H1 (cell line): ENCODE measurements at regions not wholly inside any gene's neighbourhood (a gene's known extent, or its start where the extent isn't known, plus 50 kb on each side); places are given as distances from the start of the nearest gene placed in this dataset.

Experiments used
- CTCF ChIA-PET: fragments of 300-600 bp; sonication (Branson Sonifier 250); formaldehyde crosslinking; loops from one replicate; lab custom pipeline; 2021; ENCODE audit not compliant: partially characterized antibody; lab: Charles Lee
- POLR2A ChIA-PET: fragments of 300-600 bp; sonication (Branson Sonifier 250); formaldehyde crosslinking; loops from one replicate; lab custom pipeline; 2021; ENCODE audit warnings: inconsistent platforms; ENCODE audit not compliant: partially characterized antibody; lab: Charles Lee
- DNase-seq, 2 experiments: peaks; one replicate each; pipeline versions ENCODE4 v3.0.0 to v3.0.0-alpha.2; 2010 to 2022; ENCODE audit warnings: low spot score in 2 of 2, low read depth in 1 of 2, mixed read lengths in 1 of 2
- FAIRE-seq: peaks from 2 replicates; lab custom pipeline; 2011; peaks lifted over from hg19 to GRCh38; lab: Jason Lieb, UNC
- H2AFZ ChIP-seq: 2 replicates; pipeline ENCODE4 v1.8.1; 2012; ENCODE audit warnings: low read length, inconsistent platforms
- H2AK5ac ChIP-seq: 2 replicates; pipeline ENCODE4 v1.6.1; 2013; ENCODE audit warnings: low read depth, low read length
- H2BK120ac ChIP-seq: replicated peaks from 2 replicates; pipeline ENCODE3; 2013; ENCODE audit warnings: low read depth, low read length, inconsistent platforms
- H2BK12ac ChIP-seq: 2 replicates; pipeline ENCODE4 v1.6.1; 2013; ENCODE audit warnings: low read depth, low read length
- H2BK15ac ChIP-seq: 2 replicates; pipeline ENCODE4 v1.6.1; 2013; ENCODE audit warnings: low read length
- H2BK20ac ChIP-seq: 2 replicates; pipeline ENCODE4 v1.6.1; 2013; ENCODE audit warnings: low read length
- H2BK5ac ChIP-seq: 2 replicates; pipeline ENCODE4 v1.6.1; 2013; ENCODE audit warnings: low read depth, low read length
- H3K14ac ChIP-seq: 2 replicates; pipeline ENCODE4 v1.6.1; 2013; ENCODE audit warnings: inconsistent platforms; ENCODE audit not compliant: insufficient read length
- H3K18ac ChIP-seq: 2 replicates; pipeline ENCODE4 v1.6.1; 2013; ENCODE audit warnings: low read length; ENCODE audit errors: extremely low read depth
- H3K23ac ChIP-seq: 2 replicates; pipeline ENCODE4 v1.6.1; 2013; ENCODE audit warnings: inconsistent platforms; ENCODE audit not compliant: insufficient read length
- H3K23me2 ChIP-seq: 2 replicates; pipeline ENCODE4 v1.6.1; 2013; ENCODE audit warnings: low read depth, low read length
- H3K27ac ChIP-seq: 2 replicates; pipeline ENCODE4 v1.6.1; 2011; ENCODE audit warnings: low read depth, low read length, inconsistent platforms
- H3K27me3 ChIP-seq, 4 experiments: replicated peaks in 1 of 4; 1 replicate in 1 of 4; 2 replicates in 3 of 4; pipeline versions ENCODE4 v1.6.1 to v1.8.1; 2011 to 2013; ENCODE audit warnings: low read length in 3 of 4, mild to moderate bottlenecking in 3 of 4, inconsistent platforms in 2 of 4, mixed read lengths in 2 of 4, moderate library complexity in 1 of 4; ENCODE audit not compliant: control insufficient read depth in 3 of 4, insufficient read depth in 3 of 4; ENCODE audit errors: extremely low read depth in 1 of 4
- H3K36me3 ChIP-seq, 4 experiments: 2 replicates each; pipeline versions ENCODE4 v1.6.1 to v1.8.1; 2011 to 2013; ENCODE audit warnings: mild to moderate bottlenecking in 4 of 4, low read length in 3 of 4, moderate library complexity in 2 of 4, control low read depth in 1 of 4, inconsistent platforms in 1 of 4; ENCODE audit not compliant: insufficient read depth in 4 of 4, control insufficient read depth in 2 of 4
- H3K4ac ChIP-seq: replicated peaks from 2 replicates; pipeline ENCODE3; 2013; ENCODE audit warnings: low read length, low read depth, mixed read lengths, inconsistent platforms; ENCODE audit not compliant: insufficient read length
- H3K4me1 ChIP-seq, 4 experiments: replicated peaks in 1 of 4; 1 replicate in 1 of 4; 2 replicates in 3 of 4; pipeline versions ENCODE4 v1.6.1 to v1.8.1; 2011 to 2013; ENCODE audit warnings: low read length in 3 of 4, inconsistent platforms in 2 of 4, mixed read lengths in 1 of 4; ENCODE audit not compliant: insufficient read depth in 4 of 4, control insufficient read depth in 3 of 4
- H3K4me2 ChIP-seq, 2 experiments: 2 replicates each; pipeline versions ENCODE4 v1.6.1 to v1.8.1; 2011 to 2013; ENCODE audit warnings: low read depth in 2 of 2, low read length in 2 of 2, control low read depth in 1 of 2, inconsistent platforms in 1 of 2, mild to moderate bottlenecking in 1 of 2; ENCODE audit not compliant: insufficient read depth in 1 of 2
- H3K4me3 ChIP-seq, 4 experiments: fragments of 200-600, 300-600 bp in 1 of 4; sonication (generic), shearing (Covaris generic), sonication (Bioruptor Twin) in 1 of 4; 2 replicates each; pipeline versions ENCODE4 v1.5.1 to v1.8.1; 2011 to 2016; ENCODE audit warnings: low read length in 4 of 4, low read depth in 3 of 4, control low read depth in 2 of 4, inconsistent platforms in 2 of 4, mild to moderate bottlenecking in 2 of 4, mixed read lengths in 1 of 4, moderate library complexity in 1 of 4; ENCODE audit not compliant: insufficient read depth in 2 of 4; ENCODE audit errors: extremely low read depth in 1 of 4
- H3K56ac ChIP-seq: replicated peaks from 2 replicates; pipeline ENCODE3; 2013; ENCODE audit warnings: low read depth, mild to moderate bottlenecking, mixed read lengths, low read length, inconsistent platforms; ENCODE audit not compliant: insufficient read length
- H3K79me1 ChIP-seq: 2 replicates; pipeline ENCODE4 v1.6.1; 2013; ENCODE audit warnings: low read depth, low read length, control low read depth
- H3K79me2 ChIP-seq, 2 experiments: 2 replicates each; pipeline versions ENCODE4 v1.6.1 to v1.8.1; 2012 to 2013; ENCODE audit warnings: low read length in 2 of 2, mild to moderate bottlenecking in 2 of 2, inconsistent platforms in 1 of 2; ENCODE audit not compliant: insufficient read depth in 2 of 2, control insufficient read depth in 1 of 2
- H3K9ac ChIP-seq, 4 experiments: replicated peaks in 1 of 4; 1 replicate in 1 of 4; 2 replicates in 3 of 4; pipeline versions ENCODE4 v1.6.1 to v1.8.1; 2011 to 2013; ENCODE audit warnings: low read depth in 3 of 4, low read length in 3 of 4, control low read depth in 2 of 4, mild to moderate bottlenecking in 2 of 4, moderate library complexity in 2 of 4, inconsistent platforms in 1 of 4; ENCODE audit errors: extremely low read depth in 1 of 4
- H3K9me3 ChIP-seq, 2 experiments: 2 replicates each; pipeline versions ENCODE4 v1.6.1 to v1.8.1; 2012 to 2013; ENCODE audit warnings: mild to moderate bottlenecking in 2 of 2, moderate library complexity in 2 of 2, control low read depth in 1 of 2, inconsistent platforms in 1 of 2, low read depth in 1 of 2, low read length in 1 of 2, mixed read lengths in 1 of 2; ENCODE audit not compliant: insufficient read depth in 2 of 2
- H4K20me1 ChIP-seq, 2 experiments: replicated peaks in 1 of 2; 2 replicates each; pipeline versions ENCODE3 to v1.8.1; 2011 to 2013; ENCODE audit warnings: inconsistent platforms in 2 of 2, low read length in 2 of 2, mild to moderate bottlenecking in 1 of 2; ENCODE audit not compliant: insufficient read depth in 2 of 2, control insufficient read depth in 1 of 2
- H4K5ac ChIP-seq: 2 replicates; pipeline ENCODE4 v1.6.1; 2013; ENCODE audit warnings: low read length, low read depth, mixed read lengths, inconsistent platforms; ENCODE audit not compliant: insufficient read length
- H4K8ac ChIP-seq: 2 replicates; pipeline ENCODE4 v1.8.0; 2013; ENCODE audit warnings: mild to moderate bottlenecking, moderate library complexity, low read length, inconsistent platforms; ENCODE audit not compliant: insufficient read depth; ENCODE audit errors: extremely low read depth
- H4K91ac ChIP-seq: replicated peaks from 2 replicates; pipeline ENCODE3; 2013; ENCODE audit warnings: low read length, mixed read lengths, inconsistent platforms; ENCODE audit not compliant: insufficient read length
- RNF2 ChIP-seq: fragments of 200-900, 300-1000 bp; sonication (generic); IDR thresholded peaks from 2 replicates; pipeline ENCODE4 v1.7.1; 2016; ENCODE audit warnings: borderline replicate concordance, low read depth, mild to moderate bottlenecking, antibody characterized with exemption, low read length; ENCODE audit not compliant: poor library complexity, severe bottlenecking; ENCODE audit errors: missing control alignments
- SP1 ChIP-seq: IDR thresholded peaks from 2 replicates; pipeline ENCODE4 v1.6.1; 2011; ENCODE audit warnings: low read depth, low read length
- WGBS, 2 experiments: shearing (Covaris generic) in 1 of 2; methylation state at CpG; one replicate each; pipeline versions ENCODE4 v1.1.6 to v1.1.7; 2013 to 2015; ENCODE audit warnings: low lambda C conversion rate in 2 of 2, mixed read lengths in 2 of 2, inconsistent platforms in 1 of 2, low coverage in 1 of 2, missing lambda C conversion rate in 1 of 2; ENCODE audit not compliant: insufficient replicate concordance in 2 of 2, insufficient coverage in 1 of 2, insufficient read length in 1 of 2; ENCODE audit errors: extremely low coverage in 1 of 2, missing lambda C conversion rate in 1 of 2; 5-methylcytosine and 5-hydroxymethylcytosine counted together

DNA sequence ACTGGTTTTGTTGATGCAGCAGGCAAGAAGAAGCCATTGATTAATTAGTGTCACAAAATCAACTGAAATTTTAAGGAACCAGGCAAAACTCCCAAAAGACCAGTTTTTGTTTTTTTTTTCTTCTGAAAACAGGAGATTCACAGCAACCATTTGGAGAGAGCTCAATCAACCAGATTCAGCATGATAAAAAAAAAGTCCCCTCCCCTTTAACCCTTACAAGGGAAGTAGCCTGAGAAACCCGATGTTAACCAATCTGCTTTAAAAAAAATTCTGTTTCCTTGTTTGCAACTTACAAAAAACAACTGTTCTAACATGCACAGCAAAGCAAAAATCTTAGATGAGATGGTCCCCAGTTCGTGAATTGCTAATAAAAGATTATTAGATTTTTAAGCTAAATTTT, 59.7 kb downstream of the HMHB1 start:
- WGBS, 2 experiments: 73% methylated on average over 2 of the region's 2 CpGs; no CpG with 5 or more reads in 1 of the 2 experiments
- H2BK5ac ChIP-seq: no peak overlapping the region
- peak overlapping the region; percentile 77 for H4K5ac ChIP-seq
- no peaks in the 10 kb centered on the region for H3K36me3 ChIP-seq
- H3K27ac ChIP-seq: no peak overlapping the region
- H3K4me2 ChIP-seq: peak overlapping the region; percentile 28 to 44; a peak in 1 of 4 replicates
- CTCF ChIA-PET: no interaction called here
- H3K56ac ChIP-seq: no peak overlapping the region
- H3K9me3 ChIP-seq: no peaks in the 10 kb centered on the region
- no peaks in the 10 kb centered on the region for H4K20me1 ChIP-seq
- no peak overlapping the region for H3K4ac ChIP-seq
- no peak for DNase-seq
- no peak overlapping the region for H3K9ac ChIP-seq
- H2BK15ac ChIP-seq: no peak overlapping the region
- no peaks in the 10 kb centered on the region for H3K23me2 ChIP-seq
- H3K27me3 ChIP-seq: no peaks in the 10 kb centered on the region
- peak; percentile 55; the same call in 1 of the 2 replicates for TF ChIP-seq SP1
- no peak for TF ChIP-seq RNF2
- no peak for FAIRE-seq
- peak overlapping the region; percentile 35 for H2BK120ac ChIP-seq
- no peaks in the 10 kb centered on the region for H3K79me2 ChIP-seq
- H3K4me3 ChIP-seq: peak overlapping the region in 1 of 4 experiments; percentile 5; a peak in 1 of 8 replicates
- peak overlapping the region; percentile 4 for H4K91ac ChIP-seq
- no peak overlapping the region; the same call in 1 of the 2 replicates for H3K18ac ChIP-seq
- no peak overlapping the region for H2AK5ac ChIP-seq
- H2BK12ac ChIP-seq: no peak overlapping the region
- peak overlapping the region; percentile 98; the same call in 1 of the 2 replicates for H2AFZ ChIP-seq
- POLR2A ChIA-PET: no interaction called here
- no peak overlapping the region for H3K23ac ChIP-seq
- no peak overlapping the region for H2BK20ac ChIP-seq
- H3K79me1 ChIP-seq: no peaks in the 10 kb centered on the region
- H3K14ac ChIP-seq: no peak overlapping the region
- H3K4me1 ChIP-seq: peaks cover 0 to 17% (median 4%) of the 10 kb centered on the region in 4 experiments; a peak in 3 of 7 replicates
- H4K8ac ChIP-seq: no peak overlapping the region
